ENCODE measurements at regions not wholly inside any gene's neighbourhood (a gene's known extent, or its start where the extent isn't known, plus 50 kb on each side); places are given as distances from the start of the nearest gene placed in this dataset.

DNA sequence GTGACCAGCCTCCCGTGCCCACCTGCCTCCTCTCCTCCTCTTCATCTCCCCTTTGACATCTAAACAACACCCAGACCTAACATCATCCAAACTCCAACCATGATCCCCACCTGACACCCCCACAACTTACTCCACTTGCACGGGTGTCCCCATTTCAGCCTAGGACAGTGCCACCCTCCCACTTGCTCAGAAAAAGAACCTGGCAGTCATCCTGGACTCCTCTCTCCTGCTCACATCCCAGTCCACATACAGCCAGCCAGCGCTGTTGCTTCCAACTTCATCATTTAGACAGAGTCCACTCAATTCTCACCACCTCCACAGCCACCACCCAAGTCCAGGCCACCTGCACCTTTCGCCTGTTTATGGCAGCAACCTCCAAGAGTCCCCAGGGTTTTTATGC lies 485.7 kb downstream of the MN1 start:
- TF ChIP-seq, protein P1, sequence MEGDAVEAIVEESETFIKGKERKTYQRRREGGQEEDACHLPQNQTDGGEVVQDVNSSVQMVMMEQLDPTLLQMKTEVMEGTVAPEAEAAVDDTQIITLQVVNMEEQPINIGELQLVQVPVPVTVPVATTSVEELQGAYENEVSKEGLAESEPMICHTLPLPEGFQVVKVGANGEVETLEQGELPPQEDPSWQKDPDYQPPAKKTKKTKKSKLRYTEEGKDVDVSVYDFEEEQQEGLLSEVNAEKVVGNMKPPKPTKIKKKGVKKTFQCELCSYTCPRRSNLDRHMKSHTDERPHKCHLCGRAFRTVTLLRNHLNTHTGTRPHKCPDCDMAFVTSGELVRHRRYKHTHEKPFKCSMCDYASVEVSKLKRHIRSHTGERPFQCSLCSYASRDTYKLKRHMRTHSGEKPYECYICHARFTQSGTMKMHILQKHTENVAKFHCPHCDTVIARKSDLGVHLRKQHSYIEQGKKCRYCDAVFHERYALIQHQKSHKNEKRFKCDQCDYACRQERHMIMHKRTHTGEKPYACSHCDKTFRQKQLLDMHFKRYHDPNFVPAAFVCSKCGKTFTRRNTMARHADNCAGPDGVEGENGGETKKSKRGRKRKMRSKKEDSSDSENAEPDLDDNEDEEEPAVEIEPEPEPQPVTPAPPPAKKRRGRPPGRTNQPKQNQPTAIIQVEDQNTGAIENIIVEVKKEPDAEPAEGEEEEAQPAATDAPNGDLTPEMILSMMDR (IDR thresholded peaks at IDR 0.05; ENCODE audit: low read length), result no peak
- TF ChIP-seq EZH2 (IDR thresholded peaks at IDR 0.05; ENCODE audit: borderline replicate concordance, low read length), result no peak

Data from OCI-LY1 (cell line).